Mesenchymal stem cell (in vitro differentiated cells and primary cell): ENCODE measurements at regions not wholly inside any gene's neighbourhood (a gene's known extent, or its start where the extent isn't known, plus 50 kb on each side); places are given as distances from the start of the nearest gene placed in this dataset.

Experiments used
- DNase-seq: peaks from one replicate; pipeline ENCODE4 v3.0.0-alpha.2; 2013
- H2AFZ ChIP-seq: one replicate; pipeline ENCODE4 v1.6.1; 2013; ENCODE audit warnings: low read depth, mild to moderate bottlenecking, control low read depth, inconsistent platforms, low read length, moderate library complexity
- H2AK5ac ChIP-seq: 2 replicates; pipeline ENCODE4 v1.6.1; 2013; ENCODE audit warnings: low read length, moderate library complexity, mild to moderate bottlenecking, inconsistent platforms; ENCODE audit not compliant: severe bottlenecking
- H2BK120ac ChIP-seq: one replicate; pipeline ENCODE4 v1.6.1; 2013; ENCODE audit warnings: low read depth, mild to moderate bottlenecking, inconsistent platforms, low read length, moderate library complexity
- H2BK12ac ChIP-seq, 2 experiments: one replicate each; pipeline ENCODE4 v1.6.1; 2013; ENCODE audit warnings: inconsistent platforms in 2 of 2, low read length in 2 of 2, mild to moderate bottlenecking in 2 of 2, moderate library complexity in 2 of 2, control low read depth in 1 of 2
- H2BK15ac ChIP-seq: one replicate; pipeline ENCODE4 v1.6.1; 2013; ENCODE audit warnings: mild to moderate bottlenecking, low read depth, inconsistent platforms; ENCODE audit not compliant: poor library complexity, severe bottlenecking
- H2BK5ac ChIP-seq: 2 replicates; pipeline ENCODE4 v1.6.1; 2013; ENCODE audit warnings: low read depth, mild to moderate bottlenecking, low read length, control low read depth, inconsistent platforms; ENCODE audit not compliant: poor library complexity, severe bottlenecking
- H3K14ac ChIP-seq, 2 experiments: one replicate each; pipeline ENCODE4 v1.6.1; 2013; ENCODE audit warnings: inconsistent platforms in 2 of 2, low read length in 2 of 2, control low read depth in 1 of 2, mild to moderate bottlenecking in 1 of 2, moderate library complexity in 1 of 2
- H3K18ac ChIP-seq, 2 experiments: one replicate each; pipeline ENCODE4 v1.6.1; 2013; ENCODE audit warnings: inconsistent platforms in 2 of 2, low read length in 2 of 2, control low read depth in 1 of 2, low read depth in 1 of 2, mild to moderate bottlenecking in 1 of 2
- H3K23ac ChIP-seq, 2 experiments: one replicate each; pipeline ENCODE4 v1.6.1; 2013; ENCODE audit warnings: inconsistent platforms in 2 of 2, low read length in 2 of 2, mild to moderate bottlenecking in 2 of 2, moderate library complexity in 2 of 2, control low read depth in 1 of 2
- H3K27ac ChIP-seq: 2 replicates; pipeline ENCODE4 v1.5.1; 2013; ENCODE audit warnings: mild to moderate bottlenecking, moderate library complexity, low read length, control low read depth, inconsistent platforms; ENCODE audit not compliant: poor library complexity, severe bottlenecking
- H3K27me3 ChIP-seq, 2 experiments: 2 replicates each; pipeline versions ENCODE4 v1.6.1 to v1.7.0; 2013; ENCODE audit warnings: low read length in 2 of 2, mild to moderate bottlenecking in 2 of 2, moderate library complexity in 2 of 2, control low read depth in 1 of 2, inconsistent platforms in 1 of 2; ENCODE audit not compliant: control insufficient read depth in 1 of 2, insufficient read depth in 1 of 2
- H3K36me3 ChIP-seq, 2 experiments: 2 replicates each; pipeline versions ENCODE4 v1.6.1 to v1.7.0; 2013; ENCODE audit warnings: low read length in 2 of 2, control low read depth in 1 of 2, inconsistent platforms in 1 of 2, low read depth in 1 of 2, mild to moderate bottlenecking in 1 of 2; ENCODE audit not compliant: insufficient read depth in 2 of 2, control insufficient read depth in 1 of 2
- H3K4ac ChIP-seq, 2 experiments: one replicate each; pipeline ENCODE4 v1.6.1; 2013; ENCODE audit warnings: inconsistent platforms in 2 of 2, low read length in 2 of 2, mild to moderate bottlenecking in 2 of 2, moderate library complexity in 2 of 2, control low read depth in 1 of 2, low read depth in 1 of 2
- H3K4me1 ChIP-seq: 2 replicates; pipeline ENCODE4 v1.6.1; 2013; ENCODE audit warnings: low read depth, low read length, control low read depth; ENCODE audit not compliant: control insufficient read depth, insufficient read depth
- H3K4me2 ChIP-seq: 2 replicates; pipeline ENCODE4 v1.6.1; 2013; ENCODE audit warnings: low read length, mild to moderate bottlenecking, inconsistent platforms; ENCODE audit not compliant: poor library complexity, severe bottlenecking
- H3K4me3 ChIP-seq, 2 experiments: 2 replicates each; pipeline versions ENCODE4 v1.5.1 to v1.7.0; 2013; ENCODE audit warnings: low read length in 2 of 2, mild to moderate bottlenecking in 2 of 2, control low read depth in 1 of 2, low read depth in 1 of 2; ENCODE audit not compliant: insufficient read depth in 1 of 2
- H3K79me1 ChIP-seq: replicated peaks from 2 replicates; pipeline ENCODE4 v1.6.1; 2013; ENCODE audit warnings: mild to moderate bottlenecking, control low read depth, low read length, inconsistent platforms; ENCODE audit not compliant: poor library complexity, severe bottlenecking
- H3K9ac ChIP-seq: 2 replicates; pipeline ENCODE4 v1.7.0; 2013; ENCODE audit warnings: mild to moderate bottlenecking, low read length, moderate library complexity
- H3K9me3 ChIP-seq: 2 replicates; pipeline ENCODE4 v1.7.0; 2013; ENCODE audit warnings: mild to moderate bottlenecking, low read length; ENCODE audit not compliant: control insufficient read depth
- H4K8ac ChIP-seq: one replicate; pipeline ENCODE4 v1.6.1; 2013; ENCODE audit warnings: inconsistent platforms, mild to moderate bottlenecking, low read length, moderate library complexity
- H4K91ac ChIP-seq: one replicate; pipeline ENCODE4 v1.6.1; 2013; ENCODE audit warnings: mild to moderate bottlenecking, low read length, inconsistent platforms
- WGBS: methylation state at CpG from one replicate; pipeline ENCODE4 v1.1.7; 2013; ENCODE audit warnings: mixed read lengths; 5-methylcytosine and 5-hydroxymethylcytosine counted together

GRCh38 chr2:38192976-38193375 lies 117.0 kb upstream of the CYP1B1 start:
- Histone ChIP-seq H3K27me3 (no peaks in the 10 kb centered on the region), H3K23ac (no peak overlapping the region), H2BK120ac (no peak overlapping the region), H4K8ac (no peak overlapping the region), H4K91ac (no peak overlapping the region), H3K9ac (no peak overlapping the region), H2AK5ac (no peak overlapping the region), H3K27ac (no peak overlapping the region), H2BK12ac (no peak overlapping the region), H3K9me3 (no peaks in the 10 kb centered on the region), H3K4me3 (no peak overlapping the region), H3K4ac (no peak overlapping the region), H2BK5ac (no peak overlapping the region), H3K79me1 (no peaks in the 10 kb centered on the region), H3K18ac (no peak overlapping the region), H3K4me2 (no peak overlapping the region), H3K4me1 (peaks cover 2% of the 10 kb centered on the region), H3K14ac (no peak overlapping the region), H2AFZ (no peak overlapping the region), H3K36me3 (no peaks in the 10 kb centered on the region), H2BK15ac (no peak overlapping the region)
- DNase-seq: no peak
- WGBS: 89% methylated on average over 3 of the region's 3 CpGs

GRCh38 chr2:38192046-38192445 lies 116.1 kb upstream of the CYP1B1 start:
- DNase-seq: no peak
- Histone ChIP-seq H3K79me1 (no peaks in the 10 kb centered on the region), H2BK12ac (peak overlapping the region in 1 of 2 experiments; percentile 52), H2BK15ac (no peak overlapping the region), H3K23ac (no peak overlapping the region), H2AFZ (no peak overlapping the region), H2AK5ac (no peak overlapping the region), H3K4me2 (no peak overlapping the region), H4K91ac (no peak overlapping the region), H2BK5ac (no peak overlapping the region), H3K9ac (no peak overlapping the region), H2BK120ac (no peak overlapping the region), H3K4me3 (no peak overlapping the region), H3K4me1 (peaks cover 3% of the 10 kb centered on the region), H3K36me3 (no peaks in the 10 kb centered on the region), H3K18ac (peak overlapping the region in 1 of 2 experiments; percentile 47), H3K27ac (no peak overlapping the region), H3K9me3 (no peaks in the 10 kb centered on the region), H3K4ac (no peak overlapping the region), H3K14ac (no peak overlapping the region), H4K8ac (no peak overlapping the region), H3K27me3 (no peaks in the 10 kb centered on the region)

GRCh38 chr2:38191516-38191915 lies 115.6 kb upstream of the CYP1B1 start:
- Histone ChIP-seq H3K4me3 (no peak overlapping the region), H3K14ac (no peak overlapping the region), H3K27me3 (no peaks in the 10 kb centered on the region), H3K27ac (no peak overlapping the region), H3K9me3 (no peaks in the 10 kb centered on the region), H4K91ac (no peak overlapping the region), H3K9ac (peak overlapping the region; percentile 9), H3K4ac (no peak overlapping the region), H2BK12ac (no peak overlapping the region), H2BK15ac (no peak overlapping the region), H3K4me2 (no peak overlapping the region), H3K36me3 (no peaks in the 10 kb centered on the region), H3K4me1 (peaks cover 3% of the 10 kb centered on the region), H4K8ac (no peak overlapping the region), H3K79me1 (no peaks in the 10 kb centered on the region), H2BK5ac (no peak overlapping the region), H3K23ac (no peak overlapping the region), H2AFZ (no peak overlapping the region), H3K18ac (no peak overlapping the region), H2BK120ac (no peak overlapping the region), H2AK5ac (no peak overlapping the region)
- no CpG with 5 or more reads among the region's 2 CpGs for WGBS
- peak; percentile 65 for DNase-seq

- Histone ChIP-seq H3K18ac (peak overlapping the region in 1 of 2 experiments; percentile 13), H2BK15ac (no peak overlapping the region), H3K9me3 (no peaks in the 10 kb centered on the region), H3K4me3 (no peak overlapping the region), H2AFZ (no peak overlapping the region), H3K4me1 (peaks cover 3% of the 10 kb centered on the region), H2BK120ac (no peak overlapping the region), H3K4ac (no peak overlapping the region), H3K36me3 (no peaks in the 10 kb centered on the region), H2BK5ac (no peak overlapping the region), H3K9ac (peak overlapping the region; percentile 68), H3K27ac (no peak overlapping the region), H3K79me1 (no peaks in the 10 kb centered on the region), H3K27me3 (no peaks in the 10 kb centered on the region), H3K4me2 (no peak overlapping the region), H3K23ac (no peak overlapping the region), H2BK12ac (peak overlapping the region; percentile 51 to 59), H4K8ac (no peak overlapping the region), H2AK5ac (no peak overlapping the region), H4K91ac (no peak overlapping the region), H3K14ac (no peak overlapping the region)
- WGBS: 100% methylated on average over 2 of the region's 3 CpGs
- DNase-seq: peak; percentile 64
Measured at GRCh38 chr2:38190542-38191218, 114.7 kb upstream of the CYP1B1 start.
